NCI-H2107 (cell line): ENCODE measurements at regions not wholly inside any gene's neighbourhood (a gene's known extent, or its start where the extent isn't known, plus 50 kb on each side); places are given as distances from the start of the nearest gene placed in this dataset.
"Not testable (repeated sequence)": the region's sequence is repeated elsewhere in the genome, so short reads cannot be mapped to it uniquely, and the experiment has no call there.

Experiments
- DNase-seq: peaks from one replicate; lab custom pipeline; 2025; lab: John Stamatoyannopoulos, UW

- DNase-seq: no peak
Measured at GRCh38 chr14:87629788-87630187, 363.2 kb downstream of the GALC start.

DNA sequence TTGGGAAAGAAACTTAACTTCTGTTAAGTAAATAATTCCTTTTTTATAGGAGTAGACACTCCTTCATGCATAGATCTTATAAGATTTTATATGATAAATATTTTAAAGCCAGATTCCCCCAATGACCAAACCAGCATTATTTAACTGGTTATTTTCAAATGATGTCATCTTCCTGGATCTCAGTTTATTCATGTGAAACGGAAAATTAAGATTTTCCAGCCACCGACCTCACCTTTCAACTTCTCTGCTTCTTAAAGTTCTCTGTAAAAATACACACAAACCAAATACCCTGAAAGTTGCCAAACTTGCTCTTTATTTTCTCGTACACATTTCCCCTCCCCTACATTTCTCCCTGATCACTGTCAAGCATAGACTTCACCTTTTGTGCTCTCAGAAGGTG, 364.2 kb downstream of the GALC start:
- no peak for DNase-seq

GRCh38 chr14:87628129-87628528, 364.9 kb downstream of the GALC start:
- no peak for DNase-seq

DNA sequence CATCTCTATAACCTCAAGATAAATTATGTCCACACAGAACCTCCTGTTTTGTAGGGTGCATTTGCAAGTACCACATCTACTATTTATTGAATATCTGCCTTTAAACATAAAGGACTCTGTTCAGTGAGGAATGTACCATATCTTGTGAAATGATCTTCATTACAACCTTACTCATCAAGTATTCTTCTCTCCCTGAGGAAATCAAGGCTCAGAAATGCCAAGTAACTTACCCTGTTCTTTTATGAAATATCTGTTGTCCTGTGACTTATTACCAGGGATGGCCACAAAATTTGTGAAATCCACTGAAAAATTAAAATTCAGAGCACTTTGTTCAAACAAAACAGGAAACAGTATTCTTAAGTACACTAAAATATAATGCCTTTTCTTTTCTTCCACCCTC, 366.7 kb downstream of the GALC start:
- DNase-seq: no peak

DNA sequence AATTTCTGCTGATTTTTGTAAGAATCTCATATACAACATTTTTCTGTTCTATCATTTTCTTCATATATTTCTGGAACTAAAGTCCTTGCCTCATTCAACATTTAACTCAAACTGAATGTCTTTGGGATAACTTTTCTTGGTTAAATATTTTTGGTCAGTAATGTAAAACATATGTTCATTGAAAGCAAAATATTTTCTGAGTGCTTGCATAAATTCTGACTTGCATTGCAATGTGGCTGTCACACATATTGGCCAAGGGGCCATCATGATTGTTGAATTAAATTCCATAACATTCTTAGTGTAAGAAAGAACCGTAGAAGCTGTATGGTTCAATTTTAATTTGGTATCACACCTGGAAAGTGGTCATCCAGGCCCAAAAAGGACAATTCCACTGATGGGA, 369.4 kb downstream of the GALC start:
- no peak for DNase-seq

GRCh38 chr14:87617079-87617478, 375.9 kb downstream of the GALC start:
- no peak for DNase-seq

- peak; percentile 6 for DNase-seq
Measured at GRCh38 chr14:87615822-87616679, 376.9 kb downstream of the GALC start.

- DNase-seq: no peak
Measured at GRCh38 chr14:87615047-87615446, 377.9 kb downstream of the GALC start.

DNA sequence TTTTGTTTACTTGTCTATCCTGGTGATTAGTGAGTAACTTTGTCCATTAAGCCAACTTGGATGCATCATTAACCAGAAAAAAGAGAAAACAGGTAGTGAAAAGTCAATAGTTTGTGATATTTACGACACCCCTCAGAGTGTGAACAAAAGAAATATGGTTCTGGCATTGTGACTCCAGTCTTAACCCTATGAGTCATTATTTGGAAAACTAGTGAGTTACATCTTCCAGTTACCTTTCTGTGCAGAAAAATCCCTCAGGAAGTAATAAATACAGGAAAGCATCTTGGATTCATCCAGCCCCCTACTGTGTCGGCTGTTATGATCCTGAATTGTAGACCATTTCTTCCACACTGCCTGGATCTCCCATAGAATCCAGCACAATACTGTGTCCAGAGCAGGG, 379.1 kb downstream of the GALC start:
- DNase-seq: no peak

DNA sequence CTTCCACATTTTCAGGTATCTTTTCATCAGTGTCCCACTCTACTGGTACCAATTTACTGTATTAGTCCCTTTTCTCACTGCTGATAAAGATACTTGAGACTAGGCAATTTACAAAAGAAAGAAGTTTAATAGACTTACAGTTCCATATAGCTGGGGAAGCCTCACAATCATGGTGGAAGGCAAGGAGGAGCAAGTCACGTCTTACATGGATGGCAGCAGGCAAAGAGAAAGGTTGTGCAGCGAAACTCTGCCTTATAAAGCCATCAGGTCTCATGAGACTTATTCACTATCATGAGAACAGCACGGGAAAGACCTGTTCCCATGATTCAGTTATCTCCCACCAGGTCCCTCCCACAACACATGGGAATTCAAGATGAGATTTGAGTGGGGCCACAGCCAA, 385.9 kb downstream of the GALC start:
- DNase-seq: not testable (repeated sequence)

DNA sequence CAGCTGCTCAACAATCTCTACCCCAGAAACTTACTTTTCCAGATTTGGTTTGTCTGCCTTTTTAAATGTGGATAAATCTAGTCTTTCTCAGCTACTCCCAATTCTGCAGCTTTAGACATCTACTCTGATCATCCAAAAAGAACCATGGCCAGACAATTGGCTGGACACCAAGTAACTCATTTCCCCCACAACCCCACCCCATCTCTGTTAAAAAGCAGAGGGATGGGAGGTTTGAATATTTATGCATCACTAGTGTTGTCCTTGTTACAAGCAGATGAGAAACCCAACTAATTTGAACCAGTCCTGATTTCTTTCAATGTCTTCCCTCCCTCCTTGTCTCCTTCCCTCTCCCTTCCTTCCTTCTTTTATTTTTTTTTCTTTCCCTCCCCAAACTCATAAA, 391.9 kb downstream of the GALC start:
- no peak for DNase-seq

- no peak for DNase-seq
Measured at GRCh38 chr14:87600240-87600639, 392.7 kb downstream of the GALC start.

GRCh38 chr14:87581298-87581697, 411.7 kb downstream of the GALC start:
- DNase-seq: no peak

GRCh38 chr14:87579036-87579435, 413.9 kb downstream of the GALC start:
- DNase-seq: no peak

- DNase-seq: no peak
Measured at GRCh38 chr14:87575378-87575777, 417.6 kb downstream of the GALC start.

DNA sequence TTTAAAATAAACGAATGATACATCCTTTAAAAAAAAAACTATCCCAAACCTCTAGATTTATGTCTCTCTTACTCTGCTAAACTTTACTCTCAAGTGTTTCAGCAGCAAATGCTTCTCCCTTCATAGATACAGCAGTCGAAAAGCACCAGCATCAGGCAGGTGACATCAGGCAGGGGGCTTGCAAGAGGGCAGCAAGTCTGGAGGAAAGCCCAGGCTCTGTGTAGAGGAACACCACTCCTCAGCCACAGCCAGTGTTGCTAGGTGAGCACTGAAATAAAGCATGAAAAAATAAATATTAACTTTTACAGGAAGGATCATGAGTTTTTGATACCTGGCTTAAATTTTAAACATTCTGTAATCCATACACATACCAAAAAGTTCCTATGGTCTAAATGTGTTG, 419.4 kb downstream of the GALC start:
- DNase-seq: no peak

GRCh38 chr14:87567618-87568295, 425.2 kb downstream of the GALC start:
- DNase-seq: no peak

DNA sequence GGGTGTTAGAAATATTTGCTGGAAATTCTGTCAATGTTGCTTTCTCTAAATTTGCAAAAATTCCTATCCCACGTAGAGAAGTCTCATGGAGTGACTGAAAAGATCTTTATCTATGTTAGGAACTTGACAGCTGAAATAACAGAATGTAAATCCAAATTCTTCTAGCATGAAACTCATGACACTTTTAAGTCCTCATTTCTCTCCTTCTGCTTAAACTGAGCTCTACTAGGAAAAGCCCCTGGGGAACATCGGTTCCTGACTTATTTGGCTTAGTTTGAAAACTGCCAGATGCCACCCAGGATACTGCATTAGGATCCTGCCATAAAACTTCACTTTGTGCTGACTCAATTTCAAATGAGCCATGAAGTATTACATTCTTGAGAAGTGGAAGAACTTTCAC, 426.0 kb downstream of the GALC start:
- no peak for DNase-seq

GRCh38 chr14:87547536-87547935, 445.4 kb downstream of the GALC start:
- DNase-seq: no peak

- no peak for DNase-seq
Measured at GRCh38 chr14:87542288-87542687, 450.7 kb downstream of the GALC start.

GRCh38 chr14:87540339-87540738, 452.6 kb downstream of the GALC start:
- DNase-seq: no peak

DNA sequence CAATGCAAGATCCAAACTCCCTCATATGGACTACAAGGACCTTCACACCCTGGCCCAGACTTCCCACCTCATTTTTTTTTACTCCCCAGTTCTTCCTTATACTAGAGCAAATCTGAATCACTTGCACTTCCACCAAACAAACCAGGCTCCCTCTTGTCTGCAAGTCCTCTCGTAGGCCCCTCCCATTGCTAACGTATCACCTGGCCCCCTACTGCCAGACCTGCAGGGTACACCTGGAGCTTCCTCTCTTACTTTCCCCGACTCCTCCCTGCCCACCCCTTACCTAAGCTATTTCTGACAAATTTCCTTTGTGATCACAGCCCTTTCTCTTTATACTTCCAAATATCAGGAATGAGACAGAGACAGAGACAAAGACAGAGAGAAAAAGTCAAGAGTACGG, 463.9 kb downstream of the GALC start:
- DNase-seq: no peak

- DNase-seq: no peak
Measured at GRCh38 chr14:87526731-87527130, 466.3 kb downstream of the GALC start.

DNA sequence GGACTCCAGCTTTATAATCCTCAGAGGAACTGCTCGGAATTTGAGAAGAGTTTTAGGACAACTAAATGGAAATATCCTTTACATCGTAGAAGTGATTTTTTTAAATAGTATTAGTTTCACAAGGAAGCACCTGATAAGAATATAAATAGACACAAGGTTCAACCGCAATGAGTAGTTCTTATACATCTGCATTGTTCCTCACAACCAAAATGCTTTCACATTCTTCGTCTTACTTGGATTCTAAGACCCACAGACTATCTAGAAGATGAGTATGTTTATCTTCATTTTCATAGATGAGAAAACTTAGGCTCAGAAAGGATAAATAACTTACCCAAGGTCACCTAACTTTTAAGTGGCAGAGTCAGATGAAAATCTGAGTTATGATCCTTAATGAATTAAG, 469.0 kb downstream of the GALC start:
- DNase-seq: no peak
